Muscle layer of duodenum (tissue), 2 donors: ENCODE measurements at regions not wholly inside any gene's neighbourhood (a gene's known extent, or its start where the extent isn't known, plus 50 kb on each side); places are given as distances from the start of the nearest gene placed in this dataset.

Experiments used
- H3K27ac ChIP-seq: one replicate; pipeline ENCODE4 v1.7.0; 2013; ENCODE audit warnings: mild to moderate bottlenecking, low read length
- H3K27me3 ChIP-seq: one replicate; pipeline ENCODE4 v1.7.0; 2013; ENCODE audit warnings: low read depth, mild to moderate bottlenecking, control low read depth, low read length
- H3K36me3 ChIP-seq, 2 donors: one replicate each; pipeline ENCODE4 v1.7.0; 2013; ENCODE audit warnings: low read length in 2 of 2, control low read depth in 1 of 2, mild to moderate bottlenecking in 1 of 2; ENCODE audit not compliant: insufficient read depth in 2 of 2, control insufficient read depth in 1 of 2
- H3K4me1 ChIP-seq, 2 donors: one replicate each; pipeline ENCODE4 v1.7.0; 2013; ENCODE audit warnings: low read length in 2 of 2, mild to moderate bottlenecking in 2 of 2, control low read depth in 1 of 2, moderate library complexity in 1 of 2; ENCODE audit not compliant: insufficient read depth in 2 of 2, control insufficient read depth in 1 of 2
- H3K4me3 ChIP-seq, 2 donors: one replicate each; pipeline ENCODE4 v1.7.0; 2013; ENCODE audit warnings: low read length in 2 of 2, low read depth in 1 of 2, mild to moderate bottlenecking in 1 of 2
- H3K9me3 ChIP-seq, 2 donors: one replicate each; pipeline ENCODE4 v1.7.0; 2013; ENCODE audit warnings: low read length in 2 of 2, control low read depth in 1 of 2, mild to moderate bottlenecking in 1 of 2; ENCODE audit not compliant: control insufficient read depth in 1 of 2
- donor health status: healthy.

GRCh38 chr2:221822416-221822815 lies 250.3 kb upstream of the EPHA4 start:
- no peak overlapping the region for H3K27ac ChIP-seq
- peaks cover 0 to 5% of the 10 kb centered on the region in 2 donors for H3K9me3 ChIP-seq
- H3K27me3 ChIP-seq: no peaks in the 10 kb centered on the region
- no peaks in the 10 kb centered on the region for H3K36me3 ChIP-seq
- no peak overlapping the region for H3K4me3 ChIP-seq
- no peaks in the 10 kb centered on the region for H3K4me1 ChIP-seq

- H3K4me3 ChIP-seq: no peak overlapping the region
- no peaks in the 10 kb centered on the region for H3K27me3 ChIP-seq
- no peak overlapping the region for H3K27ac ChIP-seq
- H3K9me3 ChIP-seq: no peaks in the 10 kb centered on the region
- H3K36me3 ChIP-seq: no peaks in the 10 kb centered on the region
- H3K4me1 ChIP-seq: no peaks in the 10 kb centered on the region
These were observed 246.7 kb upstream of the EPHA4 start for GRCh38 chr2:221818616-221819320.

GRCh38 chr2:221817878-221818277 lies 245.8 kb upstream of the EPHA4 start:
- no peaks in the 10 kb centered on the region for H3K9me3 ChIP-seq
- H3K27me3 ChIP-seq: no peaks in the 10 kb centered on the region
- no peaks in the 10 kb centered on the region for H3K4me1 ChIP-seq
- H3K27ac ChIP-seq: no peak overlapping the region
- no peaks in the 10 kb centered on the region for H3K36me3 ChIP-seq
- H3K4me3 ChIP-seq: no peak overlapping the region

- Histone ChIP-seq H3K4me1 (no peaks in the 10 kb centered on the region), H3K27ac (no peak overlapping the region), H3K36me3 (no peaks in the 10 kb centered on the region), H3K4me3 (no peak overlapping the region), H3K27me3 (no peaks in the 10 kb centered on the region), H3K9me3 (no peaks in the 10 kb centered on the region)
These were observed 244.9 kb upstream of the EPHA4 start for GRCh38 chr2:221817052-221817451.

GRCh38 chr2:221816566-221816965 lies 244.5 kb upstream of the EPHA4 start:
- H3K4me3 ChIP-seq: no peak overlapping the region
- H3K9me3 ChIP-seq: no peaks in the 10 kb centered on the region
- H3K4me1 ChIP-seq: no peaks in the 10 kb centered on the region
- H3K27ac ChIP-seq: no peak overlapping the region
- no peaks in the 10 kb centered on the region for H3K36me3 ChIP-seq
- H3K27me3 ChIP-seq: no peaks in the 10 kb centered on the region

- Histone ChIP-seq H3K4me3 (no peak overlapping the region), H3K27me3 (no peaks in the 10 kb centered on the region), H3K27ac (no peak overlapping the region), H3K36me3 (no peaks in the 10 kb centered on the region), H3K4me1 (peaks cover 0 to 10% of the 10 kb centered on the region in 2 donors), H3K9me3 (no peaks in the 10 kb centered on the region)
These were observed 238.5 kb upstream of the EPHA4 start for GRCh38 chr2:221810650-221811049.

GRCh38 chr2:221810245-221810644 lies 238.1 kb upstream of the EPHA4 start:
- Histone ChIP-seq H3K4me1 (peaks cover 0 to 10% of the 10 kb centered on the region in 2 donors), H3K36me3 (no peaks in the 10 kb centered on the region), H3K27me3 (no peaks in the 10 kb centered on the region), H3K4me3 (no peak overlapping the region), H3K27ac (no peak overlapping the region), H3K9me3 (no peaks in the 10 kb centered on the region)

GRCh38 chr2:221808488-221808887 lies 236.4 kb upstream of the EPHA4 start:
- Histone ChIP-seq H3K4me3 (no peak overlapping the region), H3K27me3 (no peaks in the 10 kb centered on the region), H3K36me3 (no peaks in the 10 kb centered on the region), H3K9me3 (no peaks in the 10 kb centered on the region), H3K27ac (no peak overlapping the region), H3K4me1 (peaks cover 0 to 10% of the 10 kb centered on the region in 2 donors)

GRCh38 chr2:221807706-221808105 lies 235.6 kb upstream of the EPHA4 start:
- H3K27me3 ChIP-seq: no peaks in the 10 kb centered on the region
- no peaks in the 10 kb centered on the region for H3K9me3 ChIP-seq
- H3K27ac ChIP-seq: no peak overlapping the region
- H3K4me3 ChIP-seq: no peak overlapping the region
- no peaks in the 10 kb centered on the region for H3K36me3 ChIP-seq
- H3K4me1 ChIP-seq: peaks cover 0 to 10% of the 10 kb centered on the region in 2 donors

GRCh38 chr2:221802089-221802488 lies 230.0 kb upstream of the EPHA4 start:
- H3K27me3 ChIP-seq: no peaks in the 10 kb centered on the region
- no peak overlapping the region for H3K4me3 ChIP-seq
- H3K36me3 ChIP-seq: no peaks in the 10 kb centered on the region
- no peaks in the 10 kb centered on the region for H3K4me1 ChIP-seq
- H3K9me3 ChIP-seq: no peaks in the 10 kb centered on the region
- no peak overlapping the region for H3K27ac ChIP-seq

- no peaks in the 10 kb centered on the region for H3K9me3 ChIP-seq
- H3K27ac ChIP-seq: no peak overlapping the region
- H3K27me3 ChIP-seq: no peaks in the 10 kb centered on the region
- no peak overlapping the region for H3K4me3 ChIP-seq
- H3K4me1 ChIP-seq: no peaks in the 10 kb centered on the region
- H3K36me3 ChIP-seq: no peaks in the 10 kb centered on the region
These were observed 220.9 kb upstream of the EPHA4 start for GRCh38 chr2:221792971-221793521.

- Histone ChIP-seq H3K27ac (no peak overlapping the region), H3K36me3 (no peaks in the 10 kb centered on the region), H3K27me3 (no peaks in the 10 kb centered on the region), H3K4me1 (no peaks in the 10 kb centered on the region), H3K9me3 (no peaks in the 10 kb centered on the region), H3K4me3 (no peak overlapping the region)
These were observed 219.7 kb upstream of the EPHA4 start for GRCh38 chr2:221791844-221792243.
